ENCODE measurements at regions not wholly inside any gene's neighbourhood (a gene's known extent, or its start where the extent isn't known, plus 50 kb on each side); places are given as distances from the start of the nearest gene placed in this dataset.

DNA sequence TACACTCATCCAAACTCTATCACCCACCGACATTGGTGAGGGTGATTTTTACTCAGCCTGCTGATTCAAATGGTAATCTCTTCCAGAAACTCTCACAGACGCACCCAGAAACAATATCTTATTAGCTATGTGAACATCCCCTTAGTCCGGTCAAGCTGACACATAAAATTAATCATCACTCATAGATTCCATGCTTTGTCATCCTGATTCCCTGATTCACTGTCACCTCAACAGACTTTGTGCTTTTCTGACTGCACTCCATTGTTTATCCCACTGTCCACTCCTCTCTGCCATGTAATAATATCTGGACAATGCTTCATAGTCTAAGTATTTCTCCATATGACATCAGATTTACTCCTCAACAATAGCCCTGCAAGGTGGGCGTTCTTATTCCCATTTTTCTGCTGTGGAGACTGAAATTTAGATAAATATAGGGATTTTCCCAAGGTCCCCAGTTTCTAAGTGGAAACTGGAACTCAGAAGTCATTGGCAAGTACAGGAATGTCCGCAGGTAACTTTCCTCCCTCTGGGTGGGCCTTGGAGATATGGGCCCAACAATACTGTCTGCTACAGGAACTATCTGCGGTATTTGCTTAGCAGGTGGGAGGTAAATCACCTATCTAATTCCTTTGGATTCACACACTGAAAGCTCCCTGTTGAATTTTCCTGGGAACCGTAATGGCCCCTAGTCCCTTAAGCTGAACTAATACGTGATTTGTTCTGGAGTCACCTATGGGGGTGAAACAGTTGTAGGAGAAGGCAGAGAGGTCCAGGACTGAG, 228.6 kb upstream of the BCOR start:
- TF ChIP-seq, protein P1, sequence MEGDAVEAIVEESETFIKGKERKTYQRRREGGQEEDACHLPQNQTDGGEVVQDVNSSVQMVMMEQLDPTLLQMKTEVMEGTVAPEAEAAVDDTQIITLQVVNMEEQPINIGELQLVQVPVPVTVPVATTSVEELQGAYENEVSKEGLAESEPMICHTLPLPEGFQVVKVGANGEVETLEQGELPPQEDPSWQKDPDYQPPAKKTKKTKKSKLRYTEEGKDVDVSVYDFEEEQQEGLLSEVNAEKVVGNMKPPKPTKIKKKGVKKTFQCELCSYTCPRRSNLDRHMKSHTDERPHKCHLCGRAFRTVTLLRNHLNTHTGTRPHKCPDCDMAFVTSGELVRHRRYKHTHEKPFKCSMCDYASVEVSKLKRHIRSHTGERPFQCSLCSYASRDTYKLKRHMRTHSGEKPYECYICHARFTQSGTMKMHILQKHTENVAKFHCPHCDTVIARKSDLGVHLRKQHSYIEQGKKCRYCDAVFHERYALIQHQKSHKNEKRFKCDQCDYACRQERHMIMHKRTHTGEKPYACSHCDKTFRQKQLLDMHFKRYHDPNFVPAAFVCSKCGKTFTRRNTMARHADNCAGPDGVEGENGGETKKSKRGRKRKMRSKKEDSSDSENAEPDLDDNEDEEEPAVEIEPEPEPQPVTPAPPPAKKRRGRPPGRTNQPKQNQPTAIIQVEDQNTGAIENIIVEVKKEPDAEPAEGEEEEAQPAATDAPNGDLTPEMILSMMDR (conservative IDR thresholded peaks at IDR 0.05) = no peak
- no peak overlapping the region for H3K27ac ChIP-seq

DNA sequence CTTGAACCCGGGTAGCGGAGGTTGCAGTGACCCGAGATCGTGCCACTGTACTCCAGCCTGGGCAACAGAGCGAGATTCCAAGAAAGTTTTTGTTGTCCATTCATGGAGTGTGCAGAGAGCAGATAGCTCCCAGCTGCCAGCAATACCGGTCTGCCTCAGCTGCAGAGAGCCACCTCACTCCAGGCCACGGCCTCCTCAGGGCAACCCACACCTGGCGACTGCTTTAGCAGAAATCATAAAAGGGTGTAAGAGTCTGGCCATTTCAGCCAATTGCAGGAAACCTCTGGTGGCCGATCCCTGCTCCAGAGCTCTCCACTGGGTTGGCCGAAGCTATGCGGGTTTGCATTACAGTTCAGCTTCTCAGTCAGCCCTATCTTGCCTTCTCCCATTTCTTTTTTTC, 227.4 kb upstream of the BCOR start:
- no peak overlapping the region for H3K27ac ChIP-seq
- TF ChIP-seq, protein P1 (conservative IDR thresholded peaks at IDR 0.05) = no peak

DNA sequence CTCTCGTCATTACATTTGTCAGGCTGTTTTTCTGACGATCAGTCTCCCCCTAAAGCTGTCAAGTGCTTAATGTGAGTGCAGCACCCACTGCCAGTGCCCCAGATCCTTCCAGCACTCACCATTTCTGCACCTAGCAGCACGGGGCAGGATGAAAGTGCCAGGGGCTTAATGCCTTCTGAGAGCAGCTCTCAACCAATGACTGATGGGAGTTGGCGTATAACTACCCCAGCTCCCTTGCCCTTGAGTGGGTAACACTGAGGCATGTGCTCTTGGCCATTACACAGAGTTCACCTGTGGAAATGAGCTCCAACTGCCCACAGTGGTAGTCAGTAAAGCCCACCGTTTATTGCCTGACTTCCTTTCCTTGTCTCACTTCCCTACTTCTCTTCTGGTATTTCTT, 226.2 kb upstream of the BCOR start:
- H3K27ac ChIP-seq = no peak overlapping the region
- TF ChIP-seq, protein P1 (conservative IDR thresholded peaks at IDR 0.05) = no peak

DNA sequence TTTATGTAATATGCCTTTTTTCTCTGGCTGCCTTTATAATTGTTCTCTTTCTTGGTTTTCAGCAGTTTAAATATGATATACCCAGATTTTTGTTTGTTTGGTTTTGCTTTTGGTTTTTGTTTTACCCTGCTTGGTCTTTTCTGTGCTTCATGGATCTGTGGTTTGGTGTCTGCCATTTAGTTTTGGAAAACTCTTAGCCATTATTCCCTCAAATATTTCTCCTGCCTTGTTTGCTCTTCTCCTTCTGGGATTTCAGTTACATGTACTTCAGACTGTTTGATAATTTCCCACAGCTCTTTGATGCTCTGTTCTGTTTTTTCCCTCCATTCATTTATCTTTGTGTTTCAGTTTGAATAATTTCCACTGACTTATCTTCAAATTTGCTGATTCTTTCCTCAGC, 223.1 kb upstream of the BCOR start:
- no peak overlapping the region for H3K27ac ChIP-seq
- TF ChIP-seq, protein P1 (conservative IDR thresholded peaks at IDR 0.05) = no peak

DNA sequence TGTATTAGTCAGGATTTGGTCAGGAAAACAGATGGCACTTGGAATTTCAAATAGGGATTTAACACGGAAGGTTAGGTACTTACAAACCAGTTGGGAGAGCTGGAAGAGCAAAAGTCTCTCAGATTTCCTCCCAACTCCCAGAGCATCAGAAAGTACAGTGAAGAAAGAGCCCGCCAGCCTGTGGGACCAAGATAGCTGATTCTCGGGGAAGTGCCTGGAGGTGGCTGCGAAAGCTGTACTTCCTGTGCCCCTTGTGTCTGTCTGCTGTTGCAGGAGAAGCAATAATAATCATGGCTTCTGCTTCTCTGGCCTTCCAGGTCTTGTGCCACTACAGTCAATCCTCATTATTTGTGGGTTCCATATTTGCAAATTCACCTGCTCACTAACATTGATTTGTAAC, 221.0 kb upstream of the BCOR start:
- H3K27ac ChIP-seq = no peak overlapping the region
- TF ChIP-seq, protein P1 (conservative IDR thresholded peaks at IDR 0.05) = no peak

DNA sequence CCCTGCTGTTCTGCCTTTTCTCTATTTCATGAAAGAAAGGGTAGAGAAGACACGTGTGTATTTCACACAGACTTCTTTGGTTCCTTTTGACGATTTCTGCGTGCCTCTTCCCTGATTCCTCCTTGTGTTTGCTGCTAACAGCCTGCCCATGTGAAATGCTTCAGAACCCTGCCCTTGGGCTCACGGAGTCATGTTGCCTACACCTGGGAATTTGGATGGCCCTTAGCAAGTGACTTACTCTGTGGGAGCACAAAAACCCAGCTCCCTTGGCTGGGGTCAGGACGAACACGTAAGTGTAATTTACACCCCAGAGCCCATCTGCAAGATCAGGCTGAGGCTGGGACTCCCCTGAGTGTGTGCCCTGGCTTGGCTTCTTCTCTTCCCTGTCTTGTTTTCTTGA, 220.3 kb upstream of the BCOR start:
- TF ChIP-seq, protein P1 (conservative IDR thresholded peaks at IDR 0.05) = no peak
- H3K27ac ChIP-seq = no peak overlapping the region

DNA sequence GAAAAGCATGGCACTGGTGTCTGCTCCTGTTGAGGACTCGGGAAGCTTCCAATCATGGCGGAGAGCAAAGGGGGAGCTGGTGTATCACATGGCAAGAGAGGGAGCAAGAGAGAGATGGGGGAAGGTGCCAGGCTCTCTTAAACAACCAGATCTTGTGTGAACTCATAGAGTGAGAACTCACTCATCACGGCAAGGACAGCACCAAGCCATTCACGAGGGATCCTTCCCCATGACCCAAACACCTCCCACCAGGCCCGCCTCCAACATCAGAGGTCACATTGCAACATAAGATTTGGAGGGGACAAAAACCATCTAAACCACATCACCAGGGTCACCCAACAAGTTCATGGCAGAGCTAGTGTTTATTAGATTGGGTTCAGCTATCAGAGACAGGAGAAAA, 218.7 kb upstream of the BCOR start:
- TF ChIP-seq, protein P1 (conservative IDR thresholded peaks at IDR 0.05) = no peak

More for the DNA sequence above, 218.7 kb upstream of the BCOR start:
- H3K27ac ChIP-seq = no peak overlapping the region

Measured in VCaP (cell line).